HCT116 (cell line): ENCODE measurements at regions not wholly inside any gene's neighbourhood (a gene's known extent, or its start where the extent isn't known, plus 50 kb on each side); places are given as distances from the start of the nearest gene placed in this dataset.

Source experiments
- ATAC-seq: fragments of 200-7000 bp; cut with Tn5 transposase; 2 replicates; pipeline ENCODE4 v1.9.1; 2020; ENCODE audit warnings: mild to moderate bottlenecking, moderate library complexity
- BruUV-seq: library from RNA; stranded (reverse); fragments of 400-500 nt; replicated peaks from 2 replicates; lab custom pipeline; 2021; lab: Mats Ljungman, UMichigan
- CTCF ChIA-PET: fragments of 300-600 bp; sonication (Branson Sonifier 250); formaldehyde crosslinking; loops from one replicate; lab custom pipeline; 2021; ENCODE audit warnings: antibody characterized with exemption; lab: Charles Lee
- POLR2A ChIA-PET: fragments of 300-600, 350-600 bp; sonication (Branson Sonifier 250); formaldehyde crosslinking; loops from one replicate; lab custom pipeline; 2021; ENCODE audit warnings: antibody characterized with exemption; lab: Charles Lee
- RAD21 ChIA-PET, 2 experiments: fragments of 300-600 bp; sonication (Branson Sonifier 250); formaldehyde crosslinking; loops; one replicate each; lab custom pipeline; 2023; ENCODE audit warnings: low total read pairs in 2 of 2; ENCODE audit not compliant: uncharacterized antibody in 2 of 2, unreplicated experiment in 2 of 2, low non-redundant PET in 1 of 2; lab: Charles Lee
- DNase-seq: peaks from one replicate; pipeline ENCODE4 v3.0.0-alpha.2; 2010; ENCODE audit warnings: low read depth, low spot score
- H2AFZ ChIP-seq: fragments of 200-600 bp; shearing (Covaris generic), sonication (generic); 2 replicates; pipeline ENCODE4 v1.6.1; 2017; ENCODE audit warnings: low read depth, mixed run types, mixed read lengths, antibody characterized with exemption, low read length; ENCODE audit not compliant: poor library complexity, severe bottlenecking
- H3K27ac ChIP-seq: 2 replicates; pipeline ENCODE4 v1.5.1; 2012; ENCODE audit warnings: low read depth, low read length
- H3K27me3 ChIP-seq: fragments of 200-600 bp; sonication (generic); 2 replicates; pipeline ENCODE4 v1.6.1; 2016; ENCODE audit warnings: mixed run types, low read length, mixed read lengths; ENCODE audit not compliant: insufficient read depth
- H3K36me3 ChIP-seq, 2 experiments: fragments of 200-500 bp in 1 of 2; fragments of 200-600 bp in 1 of 2; sonication (Bioruptor generic) in 1 of 2; sonication (generic) in 1 of 2; 2 replicates each; pipeline versions ENCODE4 v1.5.1 to v1.6.1; 2014 to 2016; ENCODE audit warnings: low read length in 2 of 2, inconsistent platforms in 1 of 2, mixed read lengths in 1 of 2, mixed run types in 1 of 2; ENCODE audit not compliant: insufficient read depth in 2 of 2, control insufficient read depth in 1 of 2
- H3K4me1 ChIP-seq, 2 experiments: fragments of 200-600 bp in 1 of 2; sonication (generic) in 1 of 2; 2 replicates each; pipeline versions ENCODE4 v1.5.1 to v1.6.1; 2012 to 2017; ENCODE audit warnings: low read length in 2 of 2, inconsistent platforms in 1 of 2, mild to moderate bottlenecking in 1 of 2, mixed read lengths in 1 of 2, mixed run types in 1 of 2, moderate library complexity in 1 of 2; ENCODE audit not compliant: insufficient read depth in 2 of 2, control insufficient read depth in 1 of 2
- H3K4me2 ChIP-seq: fragments of 200-600 bp; sonication (generic); 2 replicates; pipeline ENCODE4 v1.6.1; 2017; ENCODE audit warnings: mixed run types, low read length, mixed read lengths
- H3K4me3 ChIP-seq, 2 experiments: fragments of 200-600 bp in 1 of 2; sonication (generic) in 1 of 2; replicated peaks in 1 of 2; 2 replicates each; pipeline ENCODE4 v1.5.1; 2011 to 2016; ENCODE audit warnings: low read length in 2 of 2, control low read depth in 1 of 2, low read depth in 1 of 2, mild to moderate bottlenecking in 1 of 2, mixed read lengths in 1 of 2, mixed run types in 1 of 2
- H3K79me2 ChIP-seq: fragments of 200-600 bp; sonication (generic); 2 replicates; pipeline ENCODE4 v1.6.1; 2017; ENCODE audit warnings: mild to moderate bottlenecking, mixed run types, low read length, moderate library complexity, mixed read lengths; ENCODE audit not compliant: insufficient read depth
- H3K9ac ChIP-seq: fragments of 200-600 bp; sonication (generic); 2 replicates; pipeline ENCODE4 v1.6.1; 2016; ENCODE audit warnings: low read length, mixed read lengths
- H3K9me2 ChIP-seq: fragments of 200-600 bp; sonication (generic), shearing (Covaris generic); 2 replicates; pipeline ENCODE4 v1.6.1; 2017; ENCODE audit warnings: mixed run types, mild to moderate bottlenecking, moderate library complexity; ENCODE audit not compliant: insufficient read depth
- H3K9me3 ChIP-seq, 2 experiments: fragments of 200-500 bp in 1 of 2; fragments of 200-600 bp in 1 of 2; sonication (Bioruptor generic) in 1 of 2; sonication (generic) in 1 of 2; 2 replicates each; pipeline ENCODE4 v1.6.1; 2014 to 2017; ENCODE audit warnings: low read length in 2 of 2, mixed read lengths in 2 of 2, inconsistent platforms in 1 of 2, low read depth in 1 of 2, mild to moderate bottlenecking in 1 of 2, mixed run types in 1 of 2, moderate library complexity in 1 of 2; ENCODE audit not compliant: control insufficient read depth in 1 of 2, insufficient read depth in 1 of 2
- H4K20me1 ChIP-seq: fragments of 200-600 bp; sonication (generic), shearing (Covaris generic); 2 replicates; pipeline ENCODE4 v1.6.1; 2017; ENCODE audit warnings: mixed run types, mild to moderate bottlenecking, moderate library complexity; ENCODE audit not compliant: insufficient read depth
- EGR1 ChIP-seq: IDR thresholded peaks from 2 replicates; pipeline ENCODE4 v1.6.1; 2012; ENCODE audit warnings: low read depth
- ELF1 ChIP-seq: IDR thresholded peaks from 2 replicates; pipeline ENCODE4 v1.6.1; 2012; ENCODE audit warnings: low read depth, borderline replicate concordance
- JUND ChIP-seq: IDR thresholded peaks from 2 replicates; pipeline ENCODE4 v1.6.1; 2012
- REST ChIP-seq: IDR thresholded peaks from 2 replicates; pipeline ENCODE4 v1.6.1; 2012; ENCODE audit warnings: low read depth
- SP1 ChIP-seq: IDR thresholded peaks from 2 replicates; pipeline ENCODE4 v1.6.1; 2012; ENCODE audit warnings: low read depth
- SRF ChIP-seq: IDR thresholded peaks from 2 replicates; pipeline ENCODE4 v1.6.1; 2012; ENCODE audit warnings: low read depth
- ZFX ChIP-seq: fragments of 450-650 bp; IDR thresholded peaks from 2 replicates; pipeline ENCODE4 v1.6.1; 2017
- ZNF274 ChIP-seq: fragments of 200-500 bp; sonication (Bioruptor generic); IDR thresholded peaks from 2 replicates; pipeline ENCODE4 v1.6.1; 2014; ENCODE audit warnings: mild to moderate bottlenecking, low read depth, low read length, inconsistent platforms
- intact Hi-C: fragments of 100-400 bp; cut with micrococcal nuclease; formaldehyde crosslinking; loops from 2 replicates; pipeline ENCODE4 v1.10.0; 2022

- intact Hi-C loops = no loop called here
- no peaks in the 10 kb centered on the region for H4K20me1 ChIP-seq
- CTCF ChIA-PET = no interaction called here
- H3K9me2 ChIP-seq = no peaks in the 10 kb centered on the region
- no peak overlapping the region for H3K4me3 ChIP-seq
- no peaks in the 10 kb centered on the region for H3K79me2 ChIP-seq
- H3K9me3 ChIP-seq = no peaks in the 10 kb centered on the region
- POLR2A ChIA-PET = no interaction called here
- RAD21 ChIA-PET = no interaction called here
- H3K36me3 ChIP-seq = no peaks in the 10 kb centered on the region
- H3K4me1 ChIP-seq = peaks cover 0 to 12% of the 10 kb centered on the region in 2 experiments; a peak in 2 of 4 replicates
- BruUV-seq = no TSS peak
- no peak for TF ChIP-seq SP1
- no peak for TF ChIP-seq ZFX
- no peak for TF ChIP-seq JUND
- no peak for TF ChIP-seq REST
- TF ChIP-seq SRF = no peak
- no peak for TF ChIP-seq ELF1
- no peak for TF ChIP-seq EGR1
- no peak for TF ChIP-seq ZNF274
- H3K9ac ChIP-seq = no peak overlapping the region
- H3K4me2 ChIP-seq = no peak overlapping the region
- DNase-seq (no peak), ATAC-seq (no peak)
- no peaks in the 10 kb centered on the region for H3K27me3 ChIP-seq
- H2AFZ ChIP-seq = no peak overlapping the region
- H3K27ac ChIP-seq = no peak overlapping the region
These were observed 510.7 kb downstream of the RWDD3 start for GRCh38 chr1:95744731-95745130.
